HFFc6 (cell line): ENCODE measurements at regions not wholly inside any gene's neighbourhood (a gene's known extent, or its start where the extent isn't known, plus 50 kb on each side); places are given as distances from the start of the nearest gene placed in this dataset.

Experiments used
- DNase-seq: peaks from one replicate; pipeline ENCODE4 v3.0.0-alpha.2; 2018
- H3K27ac Mint-ChIP-seq: 2 replicates; pipeline ENCODE4 v1.8.0; 2020; ENCODE audit warnings: mild to moderate bottlenecking, mixed read lengths
- H3K27me3 Mint-ChIP-seq: 2 replicates; pipeline ENCODE4 v1.8.0; 2021; ENCODE audit warnings: mild to moderate bottlenecking, moderate library complexity, mixed read lengths; ENCODE audit not compliant: insufficient read depth
- H3K36me3 Mint-ChIP-seq: 2 replicates; pipeline ENCODE4 v1.8.0; 2021; ENCODE audit warnings: low read depth, mixed read lengths
- H3K4me1 Mint-ChIP-seq: 2 replicates; pipeline ENCODE4 v1.8.0; 2020; ENCODE audit warnings: low read depth, mixed read lengths
- H3K4me3 Mint-ChIP-seq: 2 replicates; pipeline ENCODE4 v1.8.0; 2020; ENCODE audit warnings: mild to moderate bottlenecking, moderate library complexity, mixed read lengths
- H3K9me3 Mint-ChIP-seq: 2 replicates; pipeline ENCODE4 v1.8.0; 2020; ENCODE audit warnings: mild to moderate bottlenecking, mixed read lengths
- CTCF ChIP-seq: fragments of 200-600 bp; sonication (generic); IDR thresholded peaks from 2 replicates; pipeline ENCODE4 v1.5.0; 2021; ENCODE audit warnings: antibody characterized with exemption, mild to moderate bottlenecking

- H3K27me3 Mint-ChIP-seq: peaks cover 2% of the 10 kb centered on the region
- H3K4me1 Mint-ChIP-seq: peaks cover 9% of the 10 kb centered on the region
- no peak for TF ChIP-seq CTCF
- no peaks in the 10 kb centered on the region for H3K9me3 Mint-ChIP-seq
- no peak overlapping the region for H3K27ac Mint-ChIP-seq
- no peak for DNase-seq
- H3K4me3 Mint-ChIP-seq: no peak overlapping the region
- no peaks in the 10 kb centered on the region for H3K36me3 Mint-ChIP-seq
Observed at GRCh38 chr5:108516785-108517184, 134.9 kb upstream of the FBXL17 start.

GRCh38 chr5:108515517-108516105, 133.7 kb upstream of the FBXL17 start:
- peaks cover 2% of the 10 kb centered on the region for H3K27me3 Mint-ChIP-seq
- no peak overlapping the region for H3K4me3 Mint-ChIP-seq
- no peaks in the 10 kb centered on the region for H3K36me3 Mint-ChIP-seq
- peaks cover 9% of the 10 kb centered on the region for H3K4me1 Mint-ChIP-seq
- TF ChIP-seq CTCF: no peak
- no peak for DNase-seq
- H3K9me3 Mint-ChIP-seq: no peaks in the 10 kb centered on the region
- H3K27ac Mint-ChIP-seq: no peak overlapping the region

DNA sequence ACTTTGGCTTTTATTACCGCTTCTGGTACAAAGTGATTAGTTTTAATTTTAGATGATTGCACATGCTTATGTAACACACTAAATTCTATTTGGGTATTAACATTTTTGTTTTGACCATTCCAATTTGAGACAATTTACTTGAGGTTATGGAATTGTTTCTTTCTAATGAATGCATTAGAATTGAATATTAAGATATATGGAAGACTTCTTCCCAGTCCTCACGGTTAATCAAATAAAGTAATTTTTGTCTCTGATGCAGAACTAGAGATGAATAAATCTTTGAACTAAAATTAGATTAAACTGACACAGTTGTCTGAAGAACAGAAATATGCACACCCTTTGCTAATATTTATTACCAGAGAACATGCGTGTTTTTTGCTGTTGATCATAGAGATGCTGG, 127.1 kb upstream of the FBXL17 start:
- Mint-ChIP-seq H3K9me3 (no peaks in the 10 kb centered on the region), H3K36me3 (no peaks in the 10 kb centered on the region), H3K4me1 (no peaks in the 10 kb centered on the region), H3K27ac (no peak overlapping the region), H3K27me3 (no peaks in the 10 kb centered on the region), H3K4me3 (no peak overlapping the region)
- no peak for TF ChIP-seq CTCF
- no peak for DNase-seq

- H3K9me3 Mint-ChIP-seq: no peaks in the 10 kb centered on the region
- H3K36me3 Mint-ChIP-seq: no peaks in the 10 kb centered on the region
- H3K27me3 Mint-ChIP-seq: no peaks in the 10 kb centered on the region
- H3K27ac Mint-ChIP-seq: no peak overlapping the region
- no peak for DNase-seq
- no peak overlapping the region for H3K4me3 Mint-ChIP-seq
- TF ChIP-seq CTCF: no peak
- no peaks in the 10 kb centered on the region for H3K4me1 Mint-ChIP-seq
Observed at GRCh38 chr5:108507631-108508030, 125.7 kb upstream of the FBXL17 start.

GRCh38 chr5:108505608-108506007, 123.7 kb upstream of the FBXL17 start:
- Mint-ChIP-seq H3K27me3 (no peaks in the 10 kb centered on the region), H3K4me1 (no peaks in the 10 kb centered on the region), H3K9me3 (no peaks in the 10 kb centered on the region), H3K27ac (no peak overlapping the region), H3K4me3 (no peak overlapping the region), H3K36me3 (no peaks in the 10 kb centered on the region)
- no peak for DNase-seq
- TF ChIP-seq CTCF: no peak

DNA sequence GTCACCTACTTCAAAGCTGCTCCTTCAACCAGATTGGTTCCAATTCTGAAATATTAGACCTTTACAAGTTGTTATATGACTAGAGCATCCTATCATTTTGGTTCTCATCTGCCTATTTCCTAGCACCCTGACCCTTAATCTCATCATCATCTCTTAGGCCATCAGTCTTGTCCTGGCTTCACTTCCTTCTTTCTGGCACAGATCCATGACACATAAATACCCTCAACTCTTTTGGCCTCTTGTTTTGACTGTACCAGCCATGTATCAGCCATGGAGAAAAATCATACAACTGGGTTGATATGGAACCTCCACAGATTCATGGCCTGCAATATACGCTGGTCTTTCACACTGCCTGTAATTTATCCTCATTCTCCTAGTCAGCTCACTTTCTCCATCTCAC, 123.1 kb upstream of the FBXL17 start:
- H3K27ac Mint-ChIP-seq: no peak overlapping the region
- no peaks in the 10 kb centered on the region for H3K36me3 Mint-ChIP-seq
- no peaks in the 10 kb centered on the region for H3K9me3 Mint-ChIP-seq
- no peak for DNase-seq
- H3K4me1 Mint-ChIP-seq: no peaks in the 10 kb centered on the region
- TF ChIP-seq CTCF: no peak
- H3K4me3 Mint-ChIP-seq: no peak overlapping the region
- no peaks in the 10 kb centered on the region for H3K27me3 Mint-ChIP-seq
